Keratinocyte (primary cell): ENCODE measurements at regions not wholly inside any gene's neighbourhood (a gene's known extent, or its start where the extent isn't known, plus 50 kb on each side); places are given as distances from the start of the nearest gene placed in this dataset.

Source experiments
- CTCF ChIP-seq, 3 experiments: IDR thresholded peaks in 1 of 3; conservative IDR thresholded peaks in 1 of 3; optimal IDR thresholded peaks in 1 of 3; 2 replicates in 2 of 3; 3 replicates in 1 of 3; pipeline versions ENCODE3 to v1.5.1; 2011; ENCODE audit warnings: low read length in 3 of 3, mild to moderate bottlenecking in 3 of 3, moderate library complexity in 2 of 3, control low read depth in 1 of 3, inconsistent platforms in 1 of 3; ENCODE audit not compliant: insufficient read depth in 2 of 3; ENCODE audit errors: extremely low read depth in 1 of 3
- EZH2 ChIP-seq: IDR thresholded peaks from one replicate; pipeline ENCODE4 v1.6.1; 2012; ENCODE audit warnings: inconsistent platforms, mild to moderate bottlenecking, low read length, moderate library complexity

GRCh38 chr15:31275331-31276262, 51.0 kb upstream of the KLF13 start:
- TF ChIP-seq CTCF (optimal IDR thresholded peaks at IDR 0.05 in 1 of 3, IDR thresholded peaks at IDR 0.05 in 1 of 3, conservative IDR thresholded peaks at IDR 0.05 in 1 of 3; ENCODE audit: extremely low read depth in 1 of 3, insufficient read depth in 2 of 3, low read length in 3 of 3) (no peak), EZH2 (no peak)
